ENCODE measurements at regions not wholly inside any gene's neighbourhood (a gene's known extent, or its start where the extent isn't known, plus 50 kb on each side); places are given as distances from the start of the nearest gene placed in this dataset.
"Not testable (repeated sequence)": the region's sequence is repeated elsewhere in the genome, so short reads cannot be mapped to it uniquely, and the experiment has no call there.

GRCh38 chr5:100647461-100648230 lies 112.5 kb downstream of the FAM174A start:
- DNase-seq (ENCODE audit: low spot score in 2 of 2), result no peak
- H3K4me1 ChIP-seq, result no peaks in the 10 kb centered on the region
- no peaks in the 10 kb centered on the region for H3K27me3 ChIP-seq
- H3K36me3 ChIP-seq, result no peaks in the 10 kb centered on the region
- H3K27ac ChIP-seq, result no peak overlapping the region
- H3K9me3 ChIP-seq, result no peaks in the 10 kb centered on the region
- intact Hi-C loops (cut with DNase I), result no loop called here
- no peak for TF ChIP-seq CTCF (IDR thresholded peaks at IDR 0.05)
- no peak overlapping the region for H3K4me3 ChIP-seq

DNA sequence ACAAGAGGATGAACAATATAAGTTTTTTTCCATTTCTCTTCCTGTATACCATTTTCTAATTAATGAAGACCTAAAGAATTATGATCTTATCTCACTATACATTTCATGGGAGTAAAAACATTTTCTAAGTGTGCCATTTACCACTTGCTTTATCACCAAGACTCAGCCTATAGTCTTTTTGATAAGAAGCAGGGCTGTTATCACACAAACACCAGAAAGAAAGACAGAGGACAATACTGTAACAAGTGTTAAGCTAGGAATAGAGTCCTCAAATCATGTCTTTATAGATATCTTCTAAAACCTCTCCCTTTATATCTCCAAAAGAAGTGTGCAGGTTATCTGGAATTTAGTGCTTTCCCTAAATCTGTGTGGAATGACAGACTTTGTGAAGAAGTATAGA lies 119.7 kb downstream of the FAM174A start:
- Histone ChIP-seq H3K9me3 (no peaks in the 10 kb centered on the region), H3K27ac (no peak overlapping the region), H3K4me3 (no peak overlapping the region), H3K36me3 (no peaks in the 10 kb centered on the region), H3K27me3 (no peaks in the 10 kb centered on the region), H3K4me1 (no peaks in the 10 kb centered on the region)
- intact Hi-C loops (cut with DNase I), result no loop called here
- no peak for TF ChIP-seq CTCF (IDR thresholded peaks at IDR 0.05)
- no peak for DNase-seq (ENCODE audit: low spot score in 2 of 2)

- not testable (repeated sequence) for DNase-seq (ENCODE audit: low spot score in 2 of 2)
Measured at GRCh38 chr5:100656771-100657170, 121.6 kb downstream of the FAM174A start.

GRCh38 chr5:100659080-100659795 lies 124.1 kb downstream of the FAM174A start:
- DNase-seq (ENCODE audit: low spot score in 2 of 2), result no peak
- no peaks in the 10 kb centered on the region for H3K27me3 ChIP-seq
- no peaks in the 10 kb centered on the region for H3K4me1 ChIP-seq
- H3K9me3 ChIP-seq, result no peaks in the 10 kb centered on the region
- intact Hi-C loops (cut with DNase I), result no loop called here
- no peak overlapping the region for H3K4me3 ChIP-seq
- H3K36me3 ChIP-seq, result no peaks in the 10 kb centered on the region
- no peak overlapping the region for H3K27ac ChIP-seq
- no peak for TF ChIP-seq CTCF (IDR thresholded peaks at IDR 0.05)

More at GRCh38 chr5:100656771-100657170, 121.6 kb downstream of the FAM174A start:
- H3K36me3 ChIP-seq; intact Hi-C loops (cut with DNase I); H3K4me3 ChIP-seq; H3K9me3 ChIP-seq; H3K27ac ChIP-seq; H3K4me1 ChIP-seq; H3K27me3 ChIP-seq: not testable (repeated sequence)

- no peaks in the 10 kb centered on the region for H3K9me3 ChIP-seq
- H3K27me3 ChIP-seq, result no peaks in the 10 kb centered on the region
- DNase-seq (ENCODE audit: low spot score in 2 of 2), result no peak
- no peaks in the 10 kb centered on the region for H3K36me3 ChIP-seq
- no peak for TF ChIP-seq CTCF (IDR thresholded peaks at IDR 0.05)
- H3K4me1 ChIP-seq, result no peaks in the 10 kb centered on the region
- H3K4me3 ChIP-seq, result no peak overlapping the region
- no peak overlapping the region for H3K27ac ChIP-seq
- intact Hi-C loops (cut with DNase I), result no loop called here
Measured at GRCh38 chr5:100664140-100664539, 129.0 kb downstream of the FAM174A start.

- H3K4me1 ChIP-seq, result no peaks in the 10 kb centered on the region
- H3K27ac ChIP-seq, result no peak overlapping the region
- TF ChIP-seq CTCF (IDR thresholded peaks at IDR 0.05), result no peak
- intact Hi-C loops (cut with DNase I), result no loop called here
- H3K9me3 ChIP-seq, result no peaks in the 10 kb centered on the region
- no peaks in the 10 kb centered on the region for H3K27me3 ChIP-seq
- H3K4me3 ChIP-seq, result no peak overlapping the region
- no peak for DNase-seq (ENCODE audit: low spot score in 2 of 2)
- no peaks in the 10 kb centered on the region for H3K36me3 ChIP-seq
Measured at GRCh38 chr5:100667161-100667630, 132.0 kb downstream of the FAM174A start.

All from ascending aorta (tissue), 2 donors.